NCI-H2029 (cell line): ENCODE measurements at regions not wholly inside any gene's neighbourhood (a gene's known extent, or its start where the extent isn't known, plus 50 kb on each side); places are given as distances from the start of the nearest gene placed in this dataset.

ENCODE experiments used
- DNase-seq: peaks from one replicate; lab custom pipeline; 2025; lab: John Stamatoyannopoulos, UW

- no peak for DNase-seq
Observed at GRCh38 chr16:73743665-73744496, 552.7 kb upstream of the PSMD7 start.

- no peak for DNase-seq
Observed at GRCh38 chr16:73739049-73739769, 557.4 kb upstream of the PSMD7 start.

- no peak for DNase-seq
Observed at GRCh38 chr16:73738266-73738665, 558.3 kb upstream of the PSMD7 start.

- DNase-seq, result no peak
Observed at GRCh38 chr16:73737637-73738036, 559.0 kb upstream of the PSMD7 start.

- no peak for DNase-seq
Observed at GRCh38 chr16:73735954-73736353, 560.7 kb upstream of the PSMD7 start.

GRCh38 chr16:73735018-73735417, 561.6 kb upstream of the PSMD7 start:
- DNase-seq, result no peak

GRCh38 chr16:73732681-73733080, 563.9 kb upstream of the PSMD7 start:
- no peak for DNase-seq

- no peak for DNase-seq
Observed at GRCh38 chr16:73732143-73732542, 564.5 kb upstream of the PSMD7 start.

GRCh38 chr16:73730481-73731090, 566.0 kb upstream of the PSMD7 start:
- no peak for DNase-seq

- no peak for DNase-seq
Observed at GRCh38 chr16:73725156-73725555, 571.5 kb upstream of the PSMD7 start.

GRCh38 chr16:73724503-73724902, 572.1 kb upstream of the PSMD7 start:
- DNase-seq, result no peak

- no peak for DNase-seq
Observed at GRCh38 chr16:73717266-73717974, 579.2 kb upstream of the PSMD7 start.

- DNase-seq, result no peak
Observed at GRCh38 chr16:73714976-73715375, 581.6 kb upstream of the PSMD7 start.

GRCh38 chr16:73713778-73714495, 582.7 kb upstream of the PSMD7 start:
- DNase-seq, result no peak

- DNase-seq, result no peak
Observed at GRCh38 chr16:73713251-73713650, 583.4 kb upstream of the PSMD7 start.

GRCh38 chr16:73711406-73712080, 585.1 kb upstream of the PSMD7 start:
- no peak for DNase-seq

GRCh38 chr16:73710526-73710925, 586.1 kb upstream of the PSMD7 start:
- no peak for DNase-seq

- DNase-seq, result no peak
Observed at GRCh38 chr16:73707863-73708262, 588.8 kb upstream of the PSMD7 start.

- DNase-seq, result no peak
Observed at GRCh38 chr16:73703891-73704290, 592.7 kb upstream of the PSMD7 start.

- DNase-seq, result no peak
Observed at GRCh38 chr16:73697336-73697735, 599.3 kb upstream of the PSMD7 start.

GRCh38 chr16:73692861-73693260, 603.8 kb upstream of the PSMD7 start:
- DNase-seq, result no peak
